Stromal cell of bone marrow (primary cell): ENCODE measurements at regions not wholly inside any gene's neighbourhood (a gene's known extent, or its start where the extent isn't known, plus 50 kb on each side); places are given as distances from the start of the nearest gene placed in this dataset.
"Not testable (repeated sequence)": the region's sequence is repeated elsewhere in the genome, so short reads cannot be mapped to it uniquely, and the experiment has no call there.

Source experiments
- DNase-seq: peaks from one replicate; pipeline ENCODE4 v3.0.0-alpha.2; 2012; ENCODE audit warnings: low read depth

- no peak for DNase-seq
These were observed 109.0 kb upstream of the SP4 start for GRCh38 chr7:21318916-21319270.

- no peak for DNase-seq
These were observed 101.6 kb upstream of the SP4 start for GRCh38 chr7:21326241-21326640.

- no peak for DNase-seq
These were observed 101.0 kb upstream of the SP4 start for GRCh38 chr7:21326921-21327320.

GRCh38 chr7:21327422-21328409 is 100.2 kb upstream of the SP4 start:
- DNase-seq: no peak

- no peak for DNase-seq
These were observed 97.3 kb upstream of the SP4 start for GRCh38 chr7:21330462-21331178.

- DNase-seq: no peak
These were observed 93.0 kb upstream of the SP4 start for GRCh38 chr7:21334906-21335305.

GRCh38 chr7:21336743-21337142 is 91.1 kb upstream of the SP4 start:
- DNase-seq: no peak

- no peak for DNase-seq
These were observed 89.1 kb upstream of the SP4 start for GRCh38 chr7:21338728-21339164.

- DNase-seq: not testable (repeated sequence)
These were observed 83.0 kb upstream of the SP4 start for GRCh38 chr7:21344900-21345299.

GRCh38 chr7:21345361-21345760 is 82.5 kb upstream of the SP4 start:
- no peak for DNase-seq

GRCh38 chr7:21346297-21346696 is 81.6 kb upstream of the SP4 start:
- no peak for DNase-seq

- DNase-seq: no peak
These were observed 75.1 kb upstream of the SP4 start for GRCh38 chr7:21352540-21353387.

- DNase-seq: no peak
These were observed 74.5 kb upstream of the SP4 start for GRCh38 chr7:21353388-21353780.

GRCh38 chr7:21354284-21354683 is 73.6 kb upstream of the SP4 start:
- no peak for DNase-seq

GRCh38 chr7:21355406-21355874 is 72.4 kb upstream of the SP4 start:
- no peak for DNase-seq

- DNase-seq: no peak
These were observed 71.3 kb upstream of the SP4 start for GRCh38 chr7:21356616-21357015.

GRCh38 chr7:21357151-21358097 is 70.5 kb upstream of the SP4 start:
- DNase-seq: no peak

- DNase-seq: no peak
These were observed 69.2 kb upstream of the SP4 start for GRCh38 chr7:21358648-21359047.

- no peak for DNase-seq
These were observed 68.7 kb upstream of the SP4 start for GRCh38 chr7:21359163-21359562.

- DNase-seq: no peak
These were observed 66.3 kb upstream of the SP4 start for GRCh38 chr7:21361413-21362125.
